Type B pancreatic cell (in vitro differentiated cells): ENCODE measurements at regions not wholly inside any gene's neighbourhood (a gene's known extent, or its start where the extent isn't known, plus 50 kb on each side); places are given as distances from the start of the nearest gene placed in this dataset.
A peak's percentile ranks its signal among the peaks of the same experiment; 100 is the strongest.

ENCODE experiments used
- DNase-seq: peaks from one replicate; pipeline ENCODE4 v3.0.0; 2021; ENCODE audit warnings: mixed read lengths; ENCODE audit not compliant: unreplicated experiment; ENCODE audit errors: extremely low spot score
- H3K27ac Mint-ChIP-seq: 2 replicates; pipeline ENCODE4 v1.8.0; 2021; ENCODE audit warnings: mild to moderate bottlenecking, mixed read lengths
- H3K27me3 Mint-ChIP-seq: 2 replicates; pipeline ENCODE4 v1.8.0; 2021; ENCODE audit warnings: mixed read lengths
- H3K36me3 Mint-ChIP-seq: 2 replicates; pipeline ENCODE4 v1.8.0; 2021; ENCODE audit warnings: mixed read lengths
- H3K4me1 Mint-ChIP-seq: one replicate; pipeline ENCODE4 v1.8.0; 2021; ENCODE audit warnings: mixed read lengths; ENCODE audit not compliant: unreplicated experiment
- H3K4me3 Mint-ChIP-seq: 2 replicates; pipeline ENCODE4 v1.8.0; 2021; ENCODE audit warnings: mild to moderate bottlenecking, mixed read lengths
- H3K9me3 Mint-ChIP-seq: 2 replicates; pipeline ENCODE4 v1.8.0; 2021; ENCODE audit warnings: mixed read lengths
- TF ChIP-seq, protein P1 (sequence below): fragments of 200-600 bp; sonication (generic); conservative IDR thresholded peaks from 2 replicates; pipeline ENCODE4 v1.5.0; 2021; ENCODE audit warnings: antibody characterized with exemption, mild to moderate bottlenecking

- Mint-ChIP-seq H3K36me3 (no peaks in the 10 kb centered on the region), H3K4me3 (peak overlapping the region; percentile 26), H3K4me1 (peaks cover 7% of the 10 kb centered on the region), H3K27me3 (no peaks in the 10 kb centered on the region), H3K9me3 (peaks cover 6% of the 10 kb centered on the region), H3K27ac (peak overlapping the region; percentile 9)
- no peak for DNase-seq
- TF ChIP-seq, protein P1, sequence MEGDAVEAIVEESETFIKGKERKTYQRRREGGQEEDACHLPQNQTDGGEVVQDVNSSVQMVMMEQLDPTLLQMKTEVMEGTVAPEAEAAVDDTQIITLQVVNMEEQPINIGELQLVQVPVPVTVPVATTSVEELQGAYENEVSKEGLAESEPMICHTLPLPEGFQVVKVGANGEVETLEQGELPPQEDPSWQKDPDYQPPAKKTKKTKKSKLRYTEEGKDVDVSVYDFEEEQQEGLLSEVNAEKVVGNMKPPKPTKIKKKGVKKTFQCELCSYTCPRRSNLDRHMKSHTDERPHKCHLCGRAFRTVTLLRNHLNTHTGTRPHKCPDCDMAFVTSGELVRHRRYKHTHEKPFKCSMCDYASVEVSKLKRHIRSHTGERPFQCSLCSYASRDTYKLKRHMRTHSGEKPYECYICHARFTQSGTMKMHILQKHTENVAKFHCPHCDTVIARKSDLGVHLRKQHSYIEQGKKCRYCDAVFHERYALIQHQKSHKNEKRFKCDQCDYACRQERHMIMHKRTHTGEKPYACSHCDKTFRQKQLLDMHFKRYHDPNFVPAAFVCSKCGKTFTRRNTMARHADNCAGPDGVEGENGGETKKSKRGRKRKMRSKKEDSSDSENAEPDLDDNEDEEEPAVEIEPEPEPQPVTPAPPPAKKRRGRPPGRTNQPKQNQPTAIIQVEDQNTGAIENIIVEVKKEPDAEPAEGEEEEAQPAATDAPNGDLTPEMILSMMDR: no peak
Measured at GRCh38 chr2:65678779-65679391, 246.5 kb upstream of the SPRED2 start.

- Mint-ChIP-seq H3K9me3 (peaks cover 9% of the 10 kb centered on the region), H3K27me3 (no peaks in the 10 kb centered on the region), H3K36me3 (no peaks in the 10 kb centered on the region), H3K4me3 (no peak overlapping the region), H3K27ac (no peak overlapping the region), H3K4me1 (peaks cover 7% of the 10 kb centered on the region)
- TF ChIP-seq, protein P1: no peak
- DNase-seq: no peak
Measured at GRCh38 chr2:65675350-65675749, 243.0 kb upstream of the SPRED2 start.

- TF ChIP-seq, protein P1: no peak
- Mint-ChIP-seq H3K27ac (no peak overlapping the region), H3K4me3 (no peak overlapping the region), H3K4me1 (no peaks in the 10 kb centered on the region), H3K36me3 (no peaks in the 10 kb centered on the region), H3K9me3 (peaks cover 14% of the 10 kb centered on the region), H3K27me3 (no peaks in the 10 kb centered on the region)
- no peak for DNase-seq
Measured at GRCh38 chr2:65671670-65672242, 239.4 kb upstream of the SPRED2 start.

DNA sequence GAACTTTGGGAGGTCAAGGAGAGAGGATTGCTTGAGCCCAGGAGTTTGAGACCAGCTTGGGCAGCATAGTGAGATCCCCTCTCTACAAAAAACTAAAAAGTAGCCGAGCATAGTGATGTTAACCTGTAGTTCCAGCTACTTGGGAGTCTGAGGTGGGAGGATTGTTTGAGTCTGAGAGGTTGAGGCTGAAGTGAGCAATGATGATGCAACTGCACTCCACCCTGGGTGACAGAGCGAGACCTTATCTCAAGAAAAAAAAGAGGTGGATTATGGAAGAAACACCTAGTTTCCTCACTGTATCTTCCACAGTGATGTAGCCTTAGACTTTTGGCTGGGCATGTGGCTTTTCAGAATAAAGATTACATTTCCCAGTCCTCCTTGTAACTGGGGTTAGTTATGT, 237.2 kb upstream of the SPRED2 start:
- Mint-ChIP-seq H3K9me3 (peaks cover 8% of the 10 kb centered on the region), H3K4me3 (no peak overlapping the region), H3K36me3 (no peaks in the 10 kb centered on the region), H3K27ac (no peak overlapping the region), H3K4me1 (no peaks in the 10 kb centered on the region), H3K27me3 (no peaks in the 10 kb centered on the region)
- TF ChIP-seq, protein P1: no peak
- DNase-seq: no peak

GRCh38 chr2:65668744-65669143, 236.3 kb upstream of the SPRED2 start:
- peaks cover 8% of the 10 kb centered on the region for H3K9me3 Mint-ChIP-seq
- no peak overlapping the region for H3K4me3 Mint-ChIP-seq
- DNase-seq: no peak
- peaks cover 1% of the 10 kb centered on the region for H3K4me1 Mint-ChIP-seq
- H3K36me3 Mint-ChIP-seq: no peaks in the 10 kb centered on the region
- H3K27ac Mint-ChIP-seq: no peak overlapping the region
- TF ChIP-seq, protein P1: no peak
- no peaks in the 10 kb centered on the region for H3K27me3 Mint-ChIP-seq
